ENCODE measurements at regions not wholly inside any gene's neighbourhood (a gene's known extent, or its start where the extent isn't known, plus 50 kb on each side); places are given as distances from the start of the nearest gene placed in this dataset.

- no peak overlapping the region for H3K27ac ChIP-seq (ENCODE audit: low read length)
- no peak overlapping the region for H3K4me3 ChIP-seq (ENCODE audit: low read length)
- no peaks in the 10 kb centered on the region for H3K79me2 ChIP-seq (replicated peaks; ENCODE audit: insufficient read depth, low read length)
- no peak overlapping the region for H3K9ac ChIP-seq (ENCODE audit: low read length)
- no peaks in the 10 kb centered on the region for H3K9me2 ChIP-seq (ENCODE audit: insufficient read depth, low read length)
- no peaks in the 10 kb centered on the region for H3F3A ChIP-seq (ENCODE audit: insufficient read depth, low read length, poor library complexity, severe bottlenecking)
- H3K9me3 ChIP-seq (ENCODE audit: low read length): no peaks in the 10 kb centered on the region
- no peak overlapping the region for H2AFZ ChIP-seq (ENCODE audit: low read depth, low read length)
- H3K36me3 ChIP-seq (ENCODE audit: insufficient read depth, low read length): no peaks in the 10 kb centered on the region
- H4K20me1 ChIP-seq (ENCODE audit: insufficient read depth): no peaks in the 10 kb centered on the region
- TF ChIP-seq MXI1 (conservative IDR thresholded peaks at IDR 0.05; ENCODE audit: poor library complexity, severe bottlenecking) (no peak), CTCF (IDR thresholded peaks at IDR 0.05; ENCODE audit: poor library complexity, severe bottlenecking) (no peak), SMC3 (conservative IDR thresholded peaks at IDR 0.05; ENCODE audit: poor library complexity) (no peak), TAF1 (IDR thresholded peaks at IDR 0.05; ENCODE audit: low read depth) (no peak), EZH2 (IDR thresholded peaks at IDR 0.05; ENCODE audit: borderline replicate concordance, insufficient read depth, low read length, poor library complexity, severe bottlenecking) (no peak)
- H3K27me3 ChIP-seq (ENCODE audit: insufficient read depth, low read depth, low read length): no peaks in the 10 kb centered on the region
- no peak overlapping the region for H3K4me2 ChIP-seq (ENCODE audit: low read length)
Measured at GRCh38 chr14:28690029-28690692, 76.4 kb upstream of the FOXG1 start.

GRCh38 chr14:28695109-28695508 lies 71.5 kb upstream of the FOXG1 start:
- H2AFZ ChIP-seq (ENCODE audit: low read depth, low read length): no peak overlapping the region
- H3K79me2 ChIP-seq (replicated peaks; ENCODE audit: insufficient read depth, low read length): no peaks in the 10 kb centered on the region
- H3K9me2 ChIP-seq (ENCODE audit: insufficient read depth, low read length): no peaks in the 10 kb centered on the region
- H3K27ac ChIP-seq (ENCODE audit: low read length): no peak overlapping the region
- no peak overlapping the region for H3K4me2 ChIP-seq (ENCODE audit: low read length)
- no peak overlapping the region for H3K9ac ChIP-seq (ENCODE audit: low read length)
- H3K36me3 ChIP-seq (ENCODE audit: insufficient read depth, low read length): no peaks in the 10 kb centered on the region
- H3K4me3 ChIP-seq (ENCODE audit: low read length): no peak overlapping the region
- TF ChIP-seq SMC3 (conservative IDR thresholded peaks at IDR 0.05; ENCODE audit: poor library complexity) (no peak), EZH2 (IDR thresholded peaks at IDR 0.05; ENCODE audit: borderline replicate concordance, insufficient read depth, low read length, poor library complexity, severe bottlenecking) (no peak), MXI1 (conservative IDR thresholded peaks at IDR 0.05; ENCODE audit: poor library complexity, severe bottlenecking) (no peak), EP300 (conservative IDR thresholded peaks at IDR 0.05; ENCODE audit: poor library complexity, severe bottlenecking) (no peak), POLR2AphosphoS5 (IDR thresholded peaks at IDR 0.05) (no peak), CTCF (IDR thresholded peaks at IDR 0.05; ENCODE audit: poor library complexity, severe bottlenecking) (no peak), TAF1 (IDR thresholded peaks at IDR 0.05; ENCODE audit: low read depth) (no peak), RAD21 (conservative IDR thresholded peaks at IDR 0.05) (no peak), REST (IDR thresholded peaks at IDR 0.05; ENCODE audit: borderline replicate concordance) (no peak)
- no peaks in the 10 kb centered on the region for H4K20me1 ChIP-seq (ENCODE audit: insufficient read depth)
- no peaks in the 10 kb centered on the region for H3K9me3 ChIP-seq (ENCODE audit: low read length)
- no peaks in the 10 kb centered on the region for H3F3A ChIP-seq (ENCODE audit: insufficient read depth, low read length, poor library complexity, severe bottlenecking)
- H3K27me3 ChIP-seq (ENCODE audit: insufficient read depth, low read depth, low read length): no peaks in the 10 kb centered on the region
